ENCODE measurements at regions not wholly inside any gene's neighbourhood (a gene's known extent, or its start where the extent isn't known, plus 50 kb on each side); places are given as distances from the start of the nearest gene placed in this dataset.
"Not testable (repeated sequence)": the region's sequence is repeated elsewhere in the genome, so short reads cannot be mapped to it uniquely, and the experiment has no call there.

DNA sequence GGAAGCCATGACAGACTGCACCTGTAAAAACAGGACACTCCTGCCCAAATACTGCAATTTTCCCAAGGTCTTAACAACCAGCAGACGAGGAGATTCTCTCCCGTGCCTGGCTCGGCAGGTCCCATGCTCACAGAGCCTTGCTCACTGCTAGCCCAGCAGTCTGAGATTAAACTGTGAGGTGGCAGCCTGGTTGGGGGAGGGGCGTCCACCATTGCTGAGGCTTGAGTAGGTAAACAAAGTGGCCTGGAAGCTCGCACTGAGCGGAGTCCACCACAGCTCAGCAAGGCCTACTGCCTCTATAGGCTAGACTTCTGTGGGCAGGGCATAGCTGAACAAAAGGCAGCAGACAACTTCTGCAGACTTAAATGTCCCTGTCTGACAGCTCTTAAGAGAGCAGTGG, 80.3 kb downstream of the ANXA5 start:
- H3K4me3 ChIP-seq; H3K9me2 ChIP-seq (replicated peaks; ENCODE audit: insufficient read depth); H3K27me3 ChIP-seq; H3K79me2 ChIP-seq; H4K20me1 ChIP-seq (ENCODE audit: insufficient read depth, poor library complexity, severe bottlenecking); H3K4me1 ChIP-seq (ENCODE audit: insufficient read depth); H2AFZ ChIP-seq; H3K4me2 ChIP-seq; H3K27ac ChIP-seq; H3K9me3 ChIP-seq (ENCODE audit: low read depth); H3K36me3 ChIP-seq (replicated peaks; ENCODE audit: insufficient read depth, low read depth): not testable (repeated sequence)
- peak; percentile 19 for DNase-seq (ENCODE audit: low spot score)
- WGBS (ENCODE audit: low lambda C conversion rate, missing lambda C conversion rate), result 55% methylated on average over 6 of the region's 6 CpGs

DNA sequence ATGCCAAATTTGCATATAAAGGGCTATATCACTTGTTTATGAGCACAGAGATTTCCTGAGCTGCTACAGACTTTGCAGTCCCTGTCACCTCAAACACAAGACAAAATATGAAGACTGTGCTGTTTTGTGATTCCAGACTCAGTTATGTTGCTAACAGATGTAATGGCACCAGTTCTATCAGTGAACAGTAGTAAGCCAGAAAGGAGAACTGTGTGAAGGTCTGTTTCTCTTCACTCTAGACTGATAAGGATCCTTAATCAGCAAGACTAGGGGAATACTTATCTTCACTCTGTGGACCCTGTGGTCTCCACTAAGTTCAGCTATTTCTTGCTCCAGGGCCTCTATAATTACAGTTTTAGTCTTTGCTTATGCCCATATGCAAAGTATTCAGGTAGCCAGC, 82.7 kb downstream of the ANXA5 start:
- no peaks in the 10 kb centered on the region for H3K4me1 ChIP-seq (ENCODE audit: insufficient read depth)
- no peaks in the 10 kb centered on the region for H3K9me3 ChIP-seq (ENCODE audit: low read depth)
- H2AFZ ChIP-seq, result no peak overlapping the region
- H3K9me2 ChIP-seq (replicated peaks; ENCODE audit: insufficient read depth), result no peaks in the 10 kb centered on the region
- H4K20me1 ChIP-seq (ENCODE audit: insufficient read depth, poor library complexity, severe bottlenecking), result no peaks in the 10 kb centered on the region
- no peaks in the 10 kb centered on the region for H3K36me3 ChIP-seq (replicated peaks; ENCODE audit: insufficient read depth, low read depth)
- H3K79me2 ChIP-seq, result no peaks in the 10 kb centered on the region
- H3K27ac ChIP-seq, result no peak overlapping the region
- no peak overlapping the region for H3K4me3 ChIP-seq
- no peaks in the 10 kb centered on the region for H3K27me3 ChIP-seq
- no peak for DNase-seq (ENCODE audit: low spot score)
- no peak for TF ChIP-seq EZH2 (IDR thresholded peaks at IDR 0.05; ENCODE audit: borderline replicate concordance)
- TF ChIP-seq, protein P1, sequence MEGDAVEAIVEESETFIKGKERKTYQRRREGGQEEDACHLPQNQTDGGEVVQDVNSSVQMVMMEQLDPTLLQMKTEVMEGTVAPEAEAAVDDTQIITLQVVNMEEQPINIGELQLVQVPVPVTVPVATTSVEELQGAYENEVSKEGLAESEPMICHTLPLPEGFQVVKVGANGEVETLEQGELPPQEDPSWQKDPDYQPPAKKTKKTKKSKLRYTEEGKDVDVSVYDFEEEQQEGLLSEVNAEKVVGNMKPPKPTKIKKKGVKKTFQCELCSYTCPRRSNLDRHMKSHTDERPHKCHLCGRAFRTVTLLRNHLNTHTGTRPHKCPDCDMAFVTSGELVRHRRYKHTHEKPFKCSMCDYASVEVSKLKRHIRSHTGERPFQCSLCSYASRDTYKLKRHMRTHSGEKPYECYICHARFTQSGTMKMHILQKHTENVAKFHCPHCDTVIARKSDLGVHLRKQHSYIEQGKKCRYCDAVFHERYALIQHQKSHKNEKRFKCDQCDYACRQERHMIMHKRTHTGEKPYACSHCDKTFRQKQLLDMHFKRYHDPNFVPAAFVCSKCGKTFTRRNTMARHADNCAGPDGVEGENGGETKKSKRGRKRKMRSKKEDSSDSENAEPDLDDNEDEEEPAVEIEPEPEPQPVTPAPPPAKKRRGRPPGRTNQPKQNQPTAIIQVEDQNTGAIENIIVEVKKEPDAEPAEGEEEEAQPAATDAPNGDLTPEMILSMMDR (IDR thresholded peaks at IDR 0.05; ENCODE audit: poor library complexity), result no peak
- TF ChIP-seq EZH2phosphoT487 (IDR thresholded peaks at IDR 0.05; ENCODE audit: low read depth, severe bottlenecking, unreplicated experiment), result no peak
- H3K4me2 ChIP-seq, result no peak overlapping the region

DNA sequence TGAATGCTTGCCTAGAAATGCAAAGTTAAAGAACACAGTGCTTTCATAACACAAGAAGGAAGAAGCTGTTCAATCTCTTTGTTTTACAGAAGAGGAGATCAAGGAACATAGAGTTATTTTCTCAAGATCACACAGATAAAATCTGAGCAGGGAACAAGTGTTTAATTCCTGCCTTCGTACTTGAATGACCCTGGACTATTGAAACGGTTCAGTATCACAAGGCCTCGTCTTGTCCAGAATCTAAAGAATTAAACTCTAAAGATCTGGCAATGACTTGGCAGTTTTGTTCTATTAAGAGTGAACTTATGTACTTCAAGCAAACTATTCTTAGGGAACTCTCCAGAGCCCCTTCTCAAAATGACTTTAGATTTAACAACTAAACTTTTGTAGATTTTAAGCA, 97.7 kb downstream of the ANXA5 start:
- H2AFZ ChIP-seq, result no peak overlapping the region
- DNase-seq (ENCODE audit: low spot score), result no peak
- no peaks in the 10 kb centered on the region for H3K4me1 ChIP-seq (ENCODE audit: insufficient read depth)
- no peaks in the 10 kb centered on the region for H4K20me1 ChIP-seq (ENCODE audit: insufficient read depth, poor library complexity, severe bottlenecking)
- no peaks in the 10 kb centered on the region for H3K27me3 ChIP-seq
- H3K79me2 ChIP-seq, result no peaks in the 10 kb centered on the region
- 22% methylated on average over 3 of the region's 3 CpGs for WGBS (ENCODE audit: low lambda C conversion rate, missing lambda C conversion rate)
- no peak for TF ChIP-seq EZH2phosphoT487 (IDR thresholded peaks at IDR 0.05; ENCODE audit: low read depth, severe bottlenecking, unreplicated experiment)
- TF ChIP-seq, protein P1 (IDR thresholded peaks at IDR 0.05; ENCODE audit: poor library complexity), result no peak
- no peaks in the 10 kb centered on the region for H3K9me3 ChIP-seq (ENCODE audit: low read depth)
- no peak overlapping the region for H3K4me2 ChIP-seq
- H3K36me3 ChIP-seq (replicated peaks; ENCODE audit: insufficient read depth, low read depth), result no peaks in the 10 kb centered on the region
- H3K4me3 ChIP-seq, result no peak overlapping the region
- H3K27ac ChIP-seq, result no peak overlapping the region
- no peaks in the 10 kb centered on the region for H3K9me2 ChIP-seq (replicated peaks; ENCODE audit: insufficient read depth)

DNA sequence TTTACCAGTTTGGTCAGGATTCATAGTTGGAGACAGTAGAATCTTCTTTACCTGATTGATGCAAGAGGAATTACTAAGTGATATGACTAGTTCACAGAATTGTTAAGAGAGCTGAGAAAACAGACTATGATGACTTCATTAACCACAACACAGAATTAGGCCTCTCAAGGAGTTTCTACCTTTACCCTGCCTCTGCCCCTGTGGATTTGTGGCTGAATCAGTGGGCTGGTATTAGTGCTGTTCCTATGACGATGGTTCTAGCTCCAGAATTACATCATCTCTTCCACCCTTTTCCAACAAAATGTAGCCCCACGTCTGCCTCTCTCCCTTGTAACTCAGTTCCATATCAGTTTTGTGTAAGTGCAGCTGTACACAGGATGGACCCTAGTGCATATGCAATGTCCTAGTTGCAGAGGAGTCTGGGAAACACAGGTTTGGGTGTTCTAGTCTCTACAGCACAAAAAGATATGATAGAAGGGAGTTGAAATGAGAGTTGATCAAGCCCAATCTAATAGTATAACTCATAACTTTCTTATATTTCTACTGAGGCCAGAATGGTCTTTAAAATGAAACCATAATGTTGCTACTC, 99.3 kb downstream of the ANXA5 start:
- H3K79me2 ChIP-seq, result no peaks in the 10 kb centered on the region

More for the DNA sequence above, 99.3 kb downstream of the ANXA5 start:
- H3K27ac ChIP-seq, result no peak overlapping the region
- no peaks in the 10 kb centered on the region for H4K20me1 ChIP-seq (ENCODE audit: insufficient read depth, poor library complexity, severe bottlenecking)
- TF ChIP-seq EZH2 (IDR thresholded peaks at IDR 0.05; ENCODE audit: borderline replicate concordance), result no peak
- TF ChIP-seq EZH2phosphoT487 (IDR thresholded peaks at IDR 0.05; ENCODE audit: low read depth, severe bottlenecking, unreplicated experiment), result no peak
- TF ChIP-seq, protein P1 (IDR thresholded peaks at IDR 0.05; ENCODE audit: poor library complexity), result no peak
- H3K36me3 ChIP-seq (replicated peaks; ENCODE audit: insufficient read depth, low read depth), result no peaks in the 10 kb centered on the region
- H2AFZ ChIP-seq, result no peak overlapping the region
- H3K4me1 ChIP-seq (ENCODE audit: insufficient read depth), result no peaks in the 10 kb centered on the region
- no peak overlapping the region for H3K4me2 ChIP-seq
- DNase-seq (ENCODE audit: low spot score), result no peak
- no peaks in the 10 kb centered on the region for H3K9me2 ChIP-seq (replicated peaks; ENCODE audit: insufficient read depth)
- no peaks in the 10 kb centered on the region for H3K27me3 ChIP-seq
- H3K9me3 ChIP-seq (ENCODE audit: low read depth), result no peaks in the 10 kb centered on the region
- no peak overlapping the region for H3K4me3 ChIP-seq
- WGBS (ENCODE audit: low lambda C conversion rate, missing lambda C conversion rate), result 74% methylated on average over 2 of the region's 2 CpGs
